ENCODE measurements at regions not wholly inside any gene's neighbourhood (a gene's known extent, or its start where the extent isn't known, plus 50 kb on each side); places are given as distances from the start of the nearest gene placed in this dataset.

DNA sequence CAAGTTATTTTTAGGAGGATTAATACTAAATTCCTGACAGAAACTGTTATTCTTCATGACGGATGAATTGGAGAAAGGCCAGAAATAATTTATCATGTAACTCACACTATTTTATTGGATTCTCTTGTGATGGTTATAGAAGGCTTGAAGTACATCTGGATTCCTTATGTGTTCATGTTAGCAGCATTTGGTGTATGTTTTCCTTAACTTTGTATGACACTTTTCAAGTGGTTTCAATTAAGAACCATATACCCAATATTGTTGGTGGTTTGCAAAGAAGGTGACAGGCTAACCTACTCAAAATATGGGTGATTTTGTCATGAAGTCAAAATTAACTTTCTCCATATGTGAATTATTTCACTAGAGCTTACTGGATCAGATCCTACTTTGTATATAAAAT lies 532.2 kb upstream of the CNTNAP2 start:
- Histone ChIP-seq H3K23ac (ENCODE audit: insufficient read length) (no peak overlapping the region), H2BK12ac (ENCODE audit: low read depth, low read length) (no peak overlapping the region), H2AK5ac (ENCODE audit: low read depth, low read length) (no peak overlapping the region), H3K4ac (replicated peaks; ENCODE audit: insufficient read length, low read depth, low read length) (no peak overlapping the region), H3K27me3 (replicated peaks in 1 of 4; ENCODE audit: control insufficient read depth in 3 of 4, extremely low read depth in 1 of 4, insufficient read depth in 3 of 4, low read length in 3 of 4) (no peaks in the 10 kb centered on the region), H3K79me2 (ENCODE audit: control insufficient read depth in 1 of 2, insufficient read depth in 2 of 2, low read length in 2 of 2) (no peaks in the 10 kb centered on the region), H3K4me3 (ENCODE audit: extremely low read depth in 1 of 4, insufficient read depth in 2 of 4, low read depth in 3 of 4, low read length in 4 of 4) (no peak overlapping the region), H3K56ac (replicated peaks; ENCODE audit: insufficient read length, low read depth, low read length) (no peak overlapping the region), H2BK20ac (ENCODE audit: low read length) (no peak overlapping the region), H2BK120ac (replicated peaks; ENCODE audit: low read depth, low read length) (no peak overlapping the region), H3K14ac (ENCODE audit: insufficient read length) (no peak overlapping the region), H3K23me2 (ENCODE audit: low read depth, low read length) (no peaks in the 10 kb centered on the region; the same call in 1 of the 2 replicates), H2BK5ac (ENCODE audit: low read depth, low read length) (no peak overlapping the region), H2AFZ (ENCODE audit: low read length) (no peak overlapping the region), H3K18ac (ENCODE audit: extremely low read depth, low read length) (no peak overlapping the region), H3K27ac (ENCODE audit: low read depth, low read length) (no peak overlapping the region), H4K5ac (ENCODE audit: insufficient read length, low read depth, low read length) (no peak overlapping the region), H4K20me1 (replicated peaks in 1 of 2; ENCODE audit: control insufficient read depth in 1 of 2, insufficient read depth in 2 of 2, low read length in 2 of 2) (no peaks in the 10 kb centered on the region), H4K91ac (replicated peaks; ENCODE audit: insufficient read length, low read length) (no peak overlapping the region), H3K9me3 (ENCODE audit: insufficient read depth in 2 of 2, low read depth in 1 of 2, low read length in 1 of 2) (no peaks in the 10 kb centered on the region), H2BK15ac (ENCODE audit: low read length) (no peak overlapping the region), H3K4me2 (ENCODE audit: insufficient read depth in 1 of 2, low read depth in 2 of 2, low read length in 2 of 2) (no peak overlapping the region), H4K8ac (ENCODE audit: extremely low read depth, insufficient read depth, low read length) (no peak overlapping the region), H3K79me1 (ENCODE audit: low read depth, low read length) (no peaks in the 10 kb centered on the region), H3K4me1 (replicated peaks in 1 of 4; ENCODE audit: control insufficient read depth in 3 of 4, insufficient read depth in 4 of 4, low read length in 3 of 4) (no peaks in the 10 kb centered on the region), H3K9ac (replicated peaks in 1 of 4; ENCODE audit: extremely low read depth in 1 of 4, low read depth in 3 of 4, low read length in 3 of 4) (no peak overlapping the region), H3K36me3 (ENCODE audit: control insufficient read depth in 2 of 4, insufficient read depth in 4 of 4, low read length in 3 of 4) (no peaks in the 10 kb centered on the region)
- ChIA-PET CTCF (ENCODE audit: partially characterized antibody) (no interaction called here), POLR2A (ENCODE audit: partially characterized antibody) (no interaction called here)
- no peak for DNase-seq (ENCODE audit: low read depth in 1 of 2, low spot score in 2 of 2)
- 100% methylated on average over 1 of the region's 1 CpG; no CpG with 5 or more reads in 1 of the 2 experiments for WGBS, 2 experiments (ENCODE audit: extremely low coverage in 1 of 2, insufficient coverage in 1 of 2, insufficient read length in 1 of 2, insufficient replicate concordance in 2 of 2, low coverage in 1 of 2, low lambda C conversion rate in 2 of 2, missing lambda C conversion rate in 1 of 2)
- no peak for TF ChIP-seq HDAC2 (IDR thresholded peaks at IDR 0.05; ENCODE audit: borderline replicate concordance in 1 of 2, low read depth in 2 of 2, low read length in 2 of 2)
- FAIRE-seq = no peak
